Duodenal mucosa (tissue), 2 donors: ENCODE measurements at regions not wholly inside any gene's neighbourhood (a gene's known extent, or its start where the extent isn't known, plus 50 kb on each side); places are given as distances from the start of the nearest gene placed in this dataset.

ENCODE experiments used
- H3K27ac ChIP-seq: one replicate; pipeline ENCODE4 v1.7.0; 2013; ENCODE audit warnings: low read depth, low read length
- H3K27me3 ChIP-seq, 2 donors: one replicate each; pipeline ENCODE4 v1.7.0; 2013; ENCODE audit warnings: low read length in 2 of 2, control low read depth in 1 of 2; ENCODE audit not compliant: insufficient read depth in 2 of 2, control insufficient read depth in 1 of 2
- H3K36me3 ChIP-seq, 2 donors: one replicate each; pipeline ENCODE4 v1.7.0; 2013; ENCODE audit warnings: low read length in 2 of 2, control low read depth in 1 of 2; ENCODE audit not compliant: insufficient read depth in 2 of 2, control insufficient read depth in 1 of 2
- H3K4me1 ChIP-seq, 2 donors: one replicate each; pipeline ENCODE4 v1.7.0; 2013; ENCODE audit warnings: low read length in 2 of 2, control low read depth in 1 of 2; ENCODE audit not compliant: insufficient read depth in 2 of 2, control insufficient read depth in 1 of 2
- H3K4me3 ChIP-seq, 2 donors: one replicate each; pipeline ENCODE4 v1.7.0; 2013; ENCODE audit warnings: low read length in 2 of 2, low read depth in 1 of 2
- H3K9ac ChIP-seq, 2 donors: one replicate each; pipeline ENCODE4 v1.7.0; 2013; ENCODE audit warnings: low read length in 2 of 2, low read depth in 1 of 2
- H3K9me3 ChIP-seq, 2 donors: one replicate each; pipeline ENCODE4 v1.7.0; 2013; ENCODE audit warnings: low read length in 2 of 2, control low read depth in 1 of 2; ENCODE audit not compliant: control insufficient read depth in 1 of 2

DNA sequence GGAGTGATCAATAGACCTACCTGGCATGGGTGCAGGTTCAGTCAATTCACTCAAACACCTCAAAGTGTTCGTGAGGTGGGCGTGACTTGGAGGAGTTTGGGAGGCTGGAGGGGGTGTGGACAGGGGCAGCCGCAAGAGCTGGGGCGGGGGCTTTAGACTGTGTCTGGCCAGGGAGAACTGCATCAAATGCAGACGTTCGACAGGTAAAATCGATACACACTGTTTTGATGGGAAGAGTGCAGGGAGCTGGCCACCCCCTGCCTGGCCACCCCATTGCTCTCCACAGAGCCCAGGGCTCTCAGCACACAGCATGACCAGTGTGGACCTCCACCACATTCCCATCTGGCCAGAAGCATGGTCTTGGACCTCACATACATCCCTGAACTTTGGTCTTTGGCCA is 412.1 kb downstream of the OCA2 start:
- H3K4me3 ChIP-seq, result no peak overlapping the region
- H3K4me1 ChIP-seq, result no peaks in the 10 kb centered on the region
- H3K27ac ChIP-seq, result no peak overlapping the region

DNA sequence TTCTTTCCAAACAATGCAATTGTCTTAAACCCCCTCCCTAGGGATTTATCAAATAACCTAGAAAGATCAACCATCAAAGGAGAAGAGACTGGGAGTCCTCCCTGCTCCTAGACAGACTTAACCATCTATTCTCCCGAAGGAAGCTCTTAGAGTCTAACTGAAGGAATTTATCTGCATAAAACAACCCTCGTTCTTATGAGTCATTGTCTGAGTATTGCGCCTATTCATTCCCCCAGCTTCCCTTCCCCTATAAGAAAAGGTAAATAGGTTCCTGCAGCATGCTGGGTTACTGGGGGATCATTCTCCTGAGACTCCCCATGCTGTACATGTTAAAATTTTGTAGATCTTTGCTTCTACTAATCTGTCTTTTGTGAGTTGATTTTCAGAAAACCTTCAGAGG is 412.7 kb downstream of the OCA2 start:
- Histone ChIP-seq H3K36me3 (no peaks in the 10 kb centered on the region), H3K9ac (no peak overlapping the region), H3K4me3 (no peak overlapping the region), H3K27me3 (no peaks in the 10 kb centered on the region), H3K27ac (no peak overlapping the region), H3K4me1 (no peaks in the 10 kb centered on the region), H3K9me3 (peaks cover 21 to 30% of the 10 kb centered on the region in 2 donors)

More for the DNA sequence above, 412.1 kb downstream of the OCA2 start:
- H3K9me3 ChIP-seq, result peaks cover 27 to 31% of the 10 kb centered on the region in 2 donors
- no peaks in the 10 kb centered on the region for H3K27me3 ChIP-seq
- no peaks in the 10 kb centered on the region for H3K36me3 ChIP-seq
- no peak overlapping the region for H3K9ac ChIP-seq

- H3K27me3 ChIP-seq, result no peaks in the 10 kb centered on the region
- no peaks in the 10 kb centered on the region for H3K36me3 ChIP-seq
- no peaks in the 10 kb centered on the region for H3K4me1 ChIP-seq
- no peak overlapping the region for H3K9ac ChIP-seq
- no peak overlapping the region for H3K4me3 ChIP-seq
- peaks cover 19 to 23% of the 10 kb centered on the region in 2 donors for H3K9me3 ChIP-seq
- H3K27ac ChIP-seq, result no peak overlapping the region
These were observed 413.5 kb downstream of the OCA2 start for GRCh38 chr15:27685644-27686043.

DNA sequence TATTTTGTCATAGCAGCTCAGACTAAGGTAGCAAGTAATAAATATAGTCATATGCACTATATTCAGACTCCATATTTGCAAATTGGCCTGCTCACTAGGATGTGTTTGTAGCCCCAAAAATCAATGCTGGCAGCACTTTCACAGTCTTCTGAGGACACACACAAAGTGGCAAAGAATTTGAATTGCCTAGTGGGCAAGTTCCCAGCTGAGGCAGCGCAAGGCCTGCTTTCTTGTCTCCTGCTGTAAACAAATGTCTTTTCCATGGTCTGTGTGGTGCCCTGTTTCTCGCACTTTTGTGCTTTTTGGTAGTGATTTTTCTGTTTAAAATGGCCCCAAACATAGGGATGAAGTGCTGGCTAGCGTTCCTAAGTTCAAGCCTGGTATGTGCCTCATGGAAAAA is 416.0 kb downstream of the OCA2 start:
- Histone ChIP-seq H3K9ac (no peak overlapping the region), H3K4me1 (no peaks in the 10 kb centered on the region), H3K36me3 (no peaks in the 10 kb centered on the region), H3K27ac (no peak overlapping the region), H3K4me3 (no peak overlapping the region), H3K27me3 (no peaks in the 10 kb centered on the region), H3K9me3 (peaks cover 0 to 21% of the 10 kb centered on the region in 2 donors)

DNA sequence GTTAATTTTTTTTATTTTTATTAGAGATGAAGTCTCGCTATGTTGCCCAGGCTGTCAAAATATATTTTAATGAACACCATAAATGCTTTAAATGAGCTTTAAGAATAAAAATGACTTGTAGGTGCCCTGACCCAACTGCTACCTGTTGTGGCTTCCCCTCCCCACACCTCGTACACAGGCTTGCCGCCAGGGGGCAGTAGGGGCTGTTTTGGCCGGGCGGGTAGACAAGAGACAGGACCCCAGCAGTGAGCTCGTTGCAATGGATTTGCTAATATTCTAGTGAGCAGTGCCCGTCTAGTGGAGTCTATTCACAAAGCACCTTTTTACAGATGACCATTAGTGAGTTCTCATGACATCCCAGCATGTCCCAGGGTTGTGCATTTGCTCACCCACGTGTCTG is 418.1 kb downstream of the OCA2 start:
- H3K4me3 ChIP-seq, result no peak overlapping the region
- no peak overlapping the region for H3K9ac ChIP-seq
- no peak overlapping the region for H3K27ac ChIP-seq
- H3K4me1 ChIP-seq, result no peaks in the 10 kb centered on the region
- no peaks in the 10 kb centered on the region for H3K36me3 ChIP-seq
- peaks cover 0 to 22% of the 10 kb centered on the region in 2 donors for H3K9me3 ChIP-seq
- H3K27me3 ChIP-seq, result no peaks in the 10 kb centered on the region

- no peaks in the 10 kb centered on the region for H3K27me3 ChIP-seq
- H3K9me3 ChIP-seq, result peaks cover 0 to 22% of the 10 kb centered on the region in 2 donors
- no peak overlapping the region for H3K27ac ChIP-seq
- no peaks in the 10 kb centered on the region for H3K36me3 ChIP-seq
- H3K9ac ChIP-seq, result no peak overlapping the region
- no peaks in the 10 kb centered on the region for H3K4me1 ChIP-seq
- H3K4me3 ChIP-seq, result no peak overlapping the region
These were observed 419.2 kb downstream of the OCA2 start for GRCh38 chr15:27679731-27680471.

DNA sequence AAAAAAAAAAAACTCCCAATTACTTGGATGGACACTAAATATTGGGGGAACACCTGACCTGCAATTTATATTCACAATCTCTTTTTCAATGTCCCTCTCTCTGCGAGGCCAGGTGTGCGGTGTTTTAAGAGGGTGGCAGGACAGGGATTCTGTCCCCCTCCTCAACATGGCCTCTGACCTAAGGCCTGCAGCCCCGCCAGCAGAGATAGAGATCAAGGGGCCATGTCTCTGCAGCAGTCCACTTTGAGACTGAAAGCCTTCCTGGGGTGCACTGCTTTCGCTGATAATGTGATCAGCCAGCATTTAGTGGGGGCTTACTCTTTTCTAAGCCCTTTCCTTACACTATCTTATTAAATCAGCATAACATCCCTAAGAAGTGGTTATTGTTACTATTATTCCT is 419.9 kb downstream of the OCA2 start:
- no peaks in the 10 kb centered on the region for H3K4me1 ChIP-seq

GRCh38 chr15:27677951-27678350 is 421.2 kb downstream of the OCA2 start:
- Histone ChIP-seq H3K4me3 (no peak overlapping the region), H3K36me3 (no peaks in the 10 kb centered on the region), H3K9me3 (peaks cover 0 to 18% of the 10 kb centered on the region in 2 donors), H3K4me1 (no peaks in the 10 kb centered on the region), H3K27me3 (no peaks in the 10 kb centered on the region), H3K9ac (no peak overlapping the region), H3K27ac (no peak overlapping the region)

More for the DNA sequence above, 419.9 kb downstream of the OCA2 start:
- no peak overlapping the region for H3K9ac ChIP-seq
- H3K9me3 ChIP-seq, result peaks cover 0 to 25% of the 10 kb centered on the region in 2 donors
- no peaks in the 10 kb centered on the region for H3K27me3 ChIP-seq
- no peak overlapping the region for H3K4me3 ChIP-seq
- H3K36me3 ChIP-seq, result no peaks in the 10 kb centered on the region
- H3K27ac ChIP-seq, result no peak overlapping the region

DNA sequence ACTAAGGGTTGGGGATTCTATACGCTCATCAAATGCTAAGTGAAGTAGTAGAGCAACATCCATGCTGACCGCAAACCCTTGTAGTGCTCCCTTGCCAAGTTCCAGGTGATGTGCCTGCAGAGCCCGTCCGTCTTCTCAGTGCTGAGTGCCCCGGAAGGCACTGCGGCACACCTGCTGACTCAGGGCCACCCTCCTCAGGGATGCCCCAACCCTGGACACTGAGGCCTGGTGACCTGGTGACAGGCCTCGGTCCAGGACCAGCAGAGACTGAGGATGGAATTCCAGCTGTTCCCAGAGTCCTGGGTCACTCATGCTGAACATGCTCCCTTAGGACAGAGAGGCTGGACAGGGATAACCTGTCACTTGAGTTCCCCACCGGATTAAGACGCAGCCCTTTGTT is 422.5 kb downstream of the OCA2 start:
- Histone ChIP-seq H3K4me1 (no peaks in the 10 kb centered on the region), H3K9me3 (peaks cover 6 to 27% of the 10 kb centered on the region in 2 donors), H3K27me3 (no peaks in the 10 kb centered on the region), H3K27ac (no peak overlapping the region), H3K4me3 (no peak overlapping the region), H3K36me3 (no peaks in the 10 kb centered on the region), H3K9ac (no peak overlapping the region)

GRCh38 chr15:27675571-27675970 is 423.5 kb downstream of the OCA2 start:
- Histone ChIP-seq H3K36me3 (no peaks in the 10 kb centered on the region), H3K9ac (no peak overlapping the region), H3K9me3 (peaks cover 6 to 30% of the 10 kb centered on the region in 2 donors), H3K4me3 (no peak overlapping the region), H3K27me3 (no peaks in the 10 kb centered on the region), H3K27ac (no peak overlapping the region), H3K4me1 (no peaks in the 10 kb centered on the region)
